ENCODE measurements at regions not wholly inside any gene's neighbourhood (a gene's known extent, or its start where the extent isn't known, plus 50 kb on each side); places are given as distances from the start of the nearest gene placed in this dataset.

DNA sequence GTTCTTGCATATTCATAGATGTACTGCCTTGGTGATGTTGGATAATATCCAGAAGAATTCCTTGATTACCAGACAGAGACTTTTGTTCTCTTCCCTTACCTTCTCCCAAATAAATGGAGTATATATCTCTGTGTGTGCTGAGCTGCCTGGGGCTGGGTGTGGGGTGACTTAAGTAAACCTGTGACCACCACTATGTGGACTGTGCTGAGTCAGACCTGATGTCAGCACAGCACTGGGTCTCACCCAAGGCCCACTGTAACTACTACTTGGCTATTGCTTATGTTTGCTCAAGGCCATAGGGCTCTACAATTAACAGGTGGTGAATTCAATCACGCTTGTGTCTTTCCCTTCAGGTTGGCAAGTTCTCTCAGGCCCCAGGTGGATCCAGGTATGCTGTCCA is 145.7 kb upstream of the MDGA2 start:
- ATAC-seq, result no peak
- no peak for DNase-seq (ENCODE audit: low spot score)

DNA sequence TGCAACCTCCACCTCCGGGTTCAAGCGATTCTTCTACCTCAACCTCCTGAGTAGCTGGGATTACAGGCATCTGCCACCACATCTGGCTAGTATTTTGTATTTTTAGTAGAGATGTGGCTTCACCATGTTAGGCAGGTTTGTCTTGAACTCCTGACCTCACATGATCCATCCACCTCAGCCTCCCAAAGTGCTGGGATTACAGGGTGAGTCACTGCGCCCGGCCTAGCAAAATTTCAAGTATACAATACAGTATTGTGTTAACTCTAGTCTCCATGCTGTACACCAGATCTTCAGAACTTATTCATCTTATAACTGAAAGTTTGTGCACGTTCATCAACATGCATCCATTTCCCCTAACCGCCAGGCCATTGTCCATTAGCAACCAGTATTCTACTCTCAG is 115.1 kb upstream of the MDGA2 start:
- ATAC-seq (no peak), DNase-seq (ENCODE audit: low spot score) (no peak)

DNA sequence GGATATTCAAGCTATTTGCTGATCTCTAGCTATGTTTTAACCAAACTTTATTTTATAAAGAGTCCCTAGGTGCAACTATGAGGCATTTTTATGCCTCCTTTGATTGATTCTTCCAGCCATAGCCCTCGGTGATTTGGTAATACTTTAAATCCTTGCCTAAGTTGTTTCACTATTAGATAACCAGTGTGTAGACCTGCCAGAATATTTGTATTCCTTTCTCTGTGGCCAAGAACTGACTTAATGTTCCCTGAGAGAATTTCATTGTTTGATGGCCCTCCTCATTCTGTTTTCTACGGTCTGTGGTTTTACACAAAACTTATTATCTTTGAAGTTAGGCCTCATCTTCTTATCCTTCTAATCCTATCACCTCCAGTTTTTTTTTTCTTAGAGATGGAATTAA is 109.7 kb upstream of the MDGA2 start:
- ATAC-seq (no peak), DNase-seq (ENCODE audit: low spot score) (no peak)

DNA sequence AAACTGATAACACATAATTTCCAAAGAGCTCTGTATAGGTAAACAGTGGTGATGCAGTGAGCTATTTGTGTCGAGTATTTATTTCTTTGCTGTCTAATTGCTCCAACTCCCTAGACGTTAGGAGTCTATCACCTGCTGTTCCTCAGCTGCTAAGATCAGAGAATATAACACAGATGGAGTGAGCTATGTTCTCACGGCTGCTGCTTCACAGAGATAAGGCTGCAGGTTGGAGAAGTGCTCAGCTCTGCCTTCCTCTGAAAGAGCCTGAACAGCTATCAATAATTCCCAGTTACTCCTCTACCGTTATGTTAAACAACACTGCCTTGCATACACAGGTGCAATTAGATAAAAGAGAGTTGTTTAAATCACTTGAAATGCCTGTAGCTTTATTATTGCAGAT is 103.2 kb upstream of the MDGA2 start:
- DNase-seq (ENCODE audit: low spot score), result no peak
- ATAC-seq, result no peak

DNA sequence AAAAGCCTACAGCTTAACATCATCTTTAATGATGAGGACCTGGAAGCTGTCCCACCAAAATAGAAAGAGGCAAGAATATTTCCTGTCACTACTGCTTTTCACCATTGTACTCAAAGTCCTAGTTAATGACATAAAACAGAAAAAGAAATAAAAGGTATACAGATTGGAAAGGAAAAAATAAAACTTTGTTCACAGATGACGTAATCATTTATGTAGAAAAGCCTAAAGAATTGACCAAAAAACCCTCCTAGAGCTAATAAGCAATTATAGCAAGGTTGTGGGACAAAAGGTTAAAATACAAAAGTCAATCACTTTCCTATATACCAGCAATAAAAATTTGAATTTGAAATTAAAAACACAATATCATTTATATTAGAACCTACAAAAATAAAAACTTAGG is 97.2 kb upstream of the MDGA2 start:
- no peak for DNase-seq (ENCODE audit: low spot score)
- ATAC-seq, result no peak

DNA sequence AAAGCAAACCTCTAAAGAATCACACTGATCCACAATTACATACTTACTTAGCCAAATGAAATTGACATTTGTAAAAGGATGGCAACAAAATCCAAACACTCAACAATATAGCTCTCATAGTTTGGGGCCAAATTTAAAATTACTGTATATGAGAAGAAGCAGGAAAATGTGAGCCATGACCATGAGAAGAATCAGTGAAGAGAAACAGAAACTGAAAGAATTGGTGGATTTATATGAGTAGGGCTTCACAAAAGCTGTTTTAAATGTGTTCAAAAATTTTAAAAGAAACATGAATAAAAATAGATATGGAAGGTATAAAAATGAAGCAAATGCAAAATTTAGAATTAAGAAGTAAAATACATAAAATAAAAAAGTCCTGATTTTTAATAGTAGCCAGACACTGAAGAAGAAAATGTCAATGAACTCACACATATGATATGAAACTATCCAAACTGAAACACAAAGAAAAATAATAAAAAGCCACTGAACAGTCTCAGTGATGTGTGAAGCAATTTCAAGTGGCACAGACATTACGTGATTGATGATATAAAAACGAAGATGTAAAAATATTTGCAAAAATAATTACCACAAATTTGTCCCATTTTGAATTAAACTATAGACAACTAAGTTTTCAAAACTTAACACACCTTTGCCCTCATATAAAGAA is 87.9 kb upstream of the MDGA2 start:
- DNase-seq (ENCODE audit: low spot score) (no peak), ATAC-seq (no peak)

DNA sequence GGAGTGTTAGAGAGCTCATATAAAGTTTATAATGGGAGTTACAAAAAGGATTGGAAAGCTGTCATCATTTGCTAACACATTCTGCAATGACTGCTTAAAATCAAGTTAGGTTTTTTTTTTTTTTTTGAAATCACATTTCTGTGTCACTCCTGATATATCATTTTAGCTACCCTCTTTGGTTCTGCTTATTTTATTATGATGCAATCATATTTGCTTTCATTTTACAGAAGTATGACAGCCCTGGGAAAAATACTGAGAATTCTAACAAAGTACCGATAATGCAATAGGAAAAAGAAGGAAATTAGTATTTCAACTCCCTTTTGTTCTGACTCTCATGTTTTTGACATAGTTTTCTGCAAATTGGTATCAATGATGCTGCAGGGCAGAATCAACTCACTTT is 71.6 kb upstream of the MDGA2 start:
- ATAC-seq, result no peak
- no peak for DNase-seq (ENCODE audit: low spot score)

DNA sequence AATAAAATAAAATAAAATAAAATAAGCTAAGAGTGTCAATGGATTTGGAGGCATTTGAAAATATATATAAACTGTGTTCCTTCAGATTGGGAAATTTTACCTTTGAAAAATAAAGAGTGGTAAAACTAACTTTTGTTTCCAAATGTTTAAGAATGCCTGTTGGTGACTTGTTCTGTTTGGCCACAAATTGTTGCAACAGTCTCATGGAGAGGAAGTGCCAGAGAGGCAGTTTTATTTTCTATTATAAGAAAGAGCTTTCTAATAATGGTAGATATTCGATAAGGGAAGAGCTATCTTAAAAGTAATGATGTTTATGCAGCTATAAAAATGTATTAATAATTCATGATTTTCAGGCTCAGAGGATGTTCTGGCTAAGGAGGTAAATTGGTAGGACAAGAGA is 68.8 kb upstream of the MDGA2 start:
- ATAC-seq (no peak), DNase-seq (ENCODE audit: low spot score) (no peak)

DNA sequence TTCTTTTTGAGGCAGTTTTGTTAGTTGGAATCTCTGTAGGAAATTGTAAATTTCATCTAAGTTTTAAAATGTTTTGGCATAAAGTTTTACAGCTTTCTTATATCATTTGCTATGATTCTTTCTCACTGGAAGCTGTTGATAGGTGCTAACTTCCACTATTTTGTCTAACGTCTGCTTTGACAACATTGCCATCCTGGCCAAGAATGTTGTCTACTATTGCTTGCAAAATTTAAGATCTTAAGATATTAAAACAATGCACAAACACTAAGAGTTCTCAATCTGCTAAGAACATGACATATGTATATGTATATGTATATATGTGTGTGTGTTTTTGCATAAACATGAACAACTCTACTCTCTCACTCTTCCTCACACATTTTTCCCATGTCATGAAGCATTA is 64.1 kb upstream of the MDGA2 start:
- DNase-seq (ENCODE audit: low spot score) (no peak), ATAC-seq (no peak)

DNA sequence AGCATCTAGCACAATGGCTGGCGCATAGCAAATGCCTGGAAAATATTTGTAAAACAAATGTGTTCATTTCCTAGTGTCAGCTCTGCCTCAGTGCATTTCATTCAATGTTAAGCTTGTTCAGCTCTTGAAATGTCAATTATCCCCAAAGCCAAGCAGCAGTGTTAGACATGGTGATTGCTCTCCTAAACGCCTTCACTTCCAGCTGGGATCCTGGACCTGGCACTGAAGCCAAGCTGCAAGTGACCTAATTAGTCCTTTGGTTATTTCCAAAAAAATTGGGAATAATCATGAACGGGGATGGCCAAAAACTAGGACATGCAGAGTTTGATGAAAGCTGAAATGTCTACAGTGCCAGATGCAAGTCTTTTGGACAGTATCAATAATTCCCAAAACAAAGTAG is 54.9 kb upstream of the MDGA2 start:
- DNase-seq (ENCODE audit: low spot score), result no peak
- no peak for ATAC-seq
